GM18873 (cell line): ENCODE measurements at regions not wholly inside any gene's neighbourhood (a gene's known extent, or its start where the extent isn't known, plus 50 kb on each side); places are given as distances from the start of the nearest gene placed in this dataset.

Source experiments
- ATAC-seq: cut with Tn5 transposase; IDR thresholded peaks from one replicate; pipeline ENCODE4 v1.9.1; 2021; ENCODE audit warnings: mild to moderate bottlenecking, moderate library complexity, moderate number of reproducible peaks; ENCODE audit not compliant: unreplicated experiment, low FRiP score

GRCh38 chr11:116457336-116458007, 315.3 kb downstream of the BUD13 start:
- ATAC-seq, result no peak

GRCh38 chr11:116454951-116455350, 317.8 kb downstream of the BUD13 start:
- no peak for ATAC-seq

- ATAC-seq, result no peak
Observed at GRCh38 chr11:116454020-116454645, 318.7 kb downstream of the BUD13 start.

DNA sequence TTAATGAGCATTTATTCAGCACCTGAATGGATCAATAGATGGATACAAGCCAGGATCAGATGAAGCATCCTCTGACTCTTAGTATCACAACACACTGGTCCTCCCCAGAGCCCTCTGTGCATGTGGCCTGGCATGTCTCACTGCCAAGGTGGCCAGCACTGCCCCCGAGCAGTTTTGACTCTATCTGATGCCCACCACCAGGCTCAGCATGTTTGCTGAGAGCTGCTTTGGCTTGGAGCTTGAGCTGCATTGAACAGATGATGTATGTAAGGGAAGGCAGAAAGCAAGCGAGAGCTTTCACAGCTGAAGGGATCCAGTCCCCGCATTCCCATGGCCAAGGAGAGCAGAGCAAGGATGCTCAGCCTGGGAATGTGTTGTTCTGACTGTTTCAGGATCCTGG, 320.3 kb downstream of the BUD13 start:
- no peak for ATAC-seq

DNA sequence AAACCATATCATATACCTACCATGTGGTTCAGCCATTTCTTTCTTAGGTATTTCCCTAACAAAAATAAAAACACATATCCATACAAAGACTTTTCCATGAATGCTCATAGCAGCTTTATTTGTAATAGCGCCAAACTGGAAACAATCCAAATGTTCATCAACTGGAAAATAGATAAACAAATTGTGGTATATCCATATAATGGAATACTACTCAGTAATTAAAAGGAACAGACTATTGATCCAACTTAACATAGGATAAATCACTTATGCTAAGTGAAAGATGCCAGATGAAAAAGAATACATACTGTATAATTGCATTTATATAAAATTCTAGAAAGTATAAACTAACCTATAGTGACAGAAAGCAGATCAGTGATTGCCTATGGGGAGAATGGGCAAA, 323.3 kb downstream of the BUD13 start:
- no peak for ATAC-seq

GRCh38 chr11:116446048-116446941, 326.5 kb downstream of the BUD13 start:
- ATAC-seq, result no peak

DNA sequence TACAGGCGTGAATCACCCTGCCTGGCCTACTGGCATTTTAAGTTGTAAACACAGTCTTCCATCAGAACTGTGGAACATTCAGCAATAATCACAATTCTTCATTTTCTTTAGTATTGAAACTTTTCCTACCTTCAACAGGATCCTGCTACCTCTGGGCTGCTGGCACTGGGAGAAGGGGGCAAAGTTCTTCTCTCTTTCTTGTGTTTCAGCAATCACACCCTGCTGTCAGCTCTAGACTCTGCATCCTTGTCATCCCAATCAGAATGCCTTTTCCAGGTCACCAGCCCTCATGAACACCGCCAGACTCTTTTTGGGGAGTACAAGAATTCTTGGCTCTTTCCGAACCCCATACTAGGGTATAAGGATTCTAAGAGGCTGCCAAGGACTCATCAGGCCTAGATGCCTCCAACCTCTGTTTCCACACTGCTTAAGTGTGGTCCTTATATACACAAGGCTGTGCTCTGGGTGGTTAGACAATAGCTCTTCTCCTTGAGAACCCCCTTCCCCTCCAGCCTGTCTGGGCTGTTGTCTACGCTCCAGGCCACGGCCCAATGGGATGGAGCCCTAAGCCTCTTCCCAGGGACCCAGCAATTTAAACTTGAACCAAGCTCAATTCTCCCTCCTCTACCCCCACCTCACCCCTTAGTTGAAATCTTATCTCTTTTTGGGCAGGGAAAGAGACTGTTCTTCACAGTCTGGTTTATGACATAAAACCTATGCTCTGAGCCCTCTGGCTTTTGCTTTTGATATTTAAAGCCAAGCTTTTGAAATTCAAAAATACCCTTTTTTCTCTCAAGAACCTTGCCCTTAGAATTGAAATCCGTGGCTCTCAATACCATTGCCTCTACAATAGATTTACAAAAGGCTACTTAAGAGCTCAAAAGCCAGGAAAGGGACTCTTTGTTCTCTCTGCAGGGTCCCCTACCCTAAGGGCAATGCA, 327.4 kb downstream of the BUD13 start:
- no peak for ATAC-seq

- no peak for ATAC-seq
Observed at GRCh38 chr11:116442238-116442752, 330.5 kb downstream of the BUD13 start.

- ATAC-seq, result no peak
Observed at GRCh38 chr11:116439361-116439677, 333.5 kb downstream of the BUD13 start.

DNA sequence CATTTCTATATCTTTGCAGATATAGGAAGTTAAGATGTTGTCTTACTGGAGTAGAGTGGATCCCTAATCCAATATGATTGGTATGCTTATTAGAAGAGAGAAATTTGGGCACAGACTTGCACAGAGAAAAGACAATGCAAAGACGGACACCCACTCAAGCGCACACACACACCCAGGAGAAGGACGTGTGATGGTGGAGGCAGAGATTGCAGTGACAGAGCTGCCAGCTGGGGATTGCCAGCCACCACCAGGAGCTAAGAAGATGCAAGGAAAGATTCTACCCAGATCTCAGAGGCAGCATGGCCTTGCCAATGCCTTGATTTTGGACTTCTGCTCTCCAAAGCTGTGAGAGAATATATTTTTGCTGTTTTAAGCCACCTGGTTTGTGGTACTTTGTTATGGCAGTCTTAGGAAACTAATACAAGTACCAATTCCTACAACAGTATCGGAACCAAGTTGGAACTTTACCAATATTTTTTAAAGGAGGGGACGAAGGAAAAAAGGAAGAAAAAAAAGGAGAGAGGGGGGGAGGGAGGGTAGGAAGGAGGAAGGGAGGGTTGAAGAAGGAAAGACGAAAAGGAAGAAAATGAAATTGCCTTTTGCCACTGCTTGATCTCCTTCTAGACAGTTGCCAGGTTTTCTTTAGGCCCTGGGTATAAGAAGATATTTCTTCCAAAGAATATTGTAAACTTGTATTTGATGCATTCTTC, 334.0 kb downstream of the BUD13 start:
- no peak for ATAC-seq

- ATAC-seq, result no peak
Observed at GRCh38 chr11:116434986-116435385, 337.8 kb downstream of the BUD13 start.

DNA sequence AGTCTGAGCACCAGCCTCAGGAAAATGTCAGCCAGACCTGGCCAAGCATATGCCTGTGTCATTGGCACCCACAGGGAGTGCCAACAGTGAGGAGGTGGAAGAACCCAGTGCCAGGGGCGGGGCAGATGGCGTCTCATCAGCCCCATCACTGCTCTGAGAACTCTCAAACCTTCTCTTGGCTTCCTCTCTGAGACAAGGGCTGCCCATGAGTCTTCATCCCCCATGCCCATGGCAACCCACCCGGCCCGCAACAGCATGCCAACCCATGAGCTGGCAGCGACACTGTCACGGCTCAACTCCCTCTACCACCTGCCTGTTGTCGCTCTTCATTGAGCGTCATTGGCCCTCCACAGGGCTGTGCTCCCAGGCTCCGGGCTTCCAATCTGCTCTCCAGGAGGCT, 340.5 kb downstream of the BUD13 start:
- no peak for ATAC-seq

DNA sequence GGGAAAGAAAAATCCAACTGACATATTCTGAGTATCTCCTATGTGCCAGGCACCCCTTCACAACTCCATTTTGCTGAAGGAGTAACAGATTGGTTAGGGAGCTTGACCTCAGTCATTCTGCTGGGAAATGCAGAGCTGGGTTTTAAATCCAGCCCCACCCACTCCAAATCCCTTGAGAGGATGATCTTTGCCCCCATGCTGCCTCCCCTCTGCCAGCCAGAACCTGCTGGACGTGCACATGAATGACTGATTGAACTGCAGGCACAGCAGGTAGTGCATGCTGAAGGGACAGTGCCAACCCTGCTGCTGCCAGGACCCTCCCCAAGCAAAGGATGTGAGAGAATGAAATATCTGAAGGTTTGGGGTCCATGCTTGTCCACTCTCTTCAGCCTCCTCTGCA, 340.9 kb downstream of the BUD13 start:
- ATAC-seq, result no peak

GRCh38 chr11:116428638-116428975, 344.2 kb downstream of the BUD13 start:
- no peak for ATAC-seq

GRCh38 chr11:116427903-116428637, 344.7 kb downstream of the BUD13 start:
- no peak for ATAC-seq

DNA sequence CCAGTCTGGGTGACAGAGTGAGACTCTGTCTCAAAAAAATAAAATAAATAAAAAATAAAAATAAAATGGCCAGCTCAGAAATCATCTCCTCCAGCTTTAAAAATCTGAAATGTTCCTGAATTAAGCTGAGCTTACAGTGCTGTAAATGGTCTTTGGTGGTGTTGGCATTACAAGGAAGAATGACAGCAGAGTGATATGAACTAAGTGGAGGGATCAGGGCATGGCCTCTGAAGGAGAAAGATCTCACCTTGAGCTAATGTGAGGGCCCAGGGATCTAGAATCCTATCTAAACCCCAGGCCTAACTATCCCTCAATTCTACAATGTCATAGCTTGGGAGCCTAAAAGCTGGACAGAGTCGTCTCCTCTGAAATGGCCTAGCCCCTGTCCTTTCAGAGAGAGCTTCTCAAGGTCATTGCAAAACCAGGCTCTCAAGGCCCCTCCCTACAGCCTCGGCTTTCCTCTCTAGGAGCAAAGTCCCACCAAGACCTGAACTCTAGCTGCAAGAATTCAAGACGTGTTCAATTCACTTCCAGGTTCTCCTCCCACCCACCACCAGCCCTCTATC, 345.4 kb downstream of the BUD13 start:
- no peak for ATAC-seq

GRCh38 chr11:116426761-116427160, 346.0 kb downstream of the BUD13 start:
- ATAC-seq, result no peak

DNA sequence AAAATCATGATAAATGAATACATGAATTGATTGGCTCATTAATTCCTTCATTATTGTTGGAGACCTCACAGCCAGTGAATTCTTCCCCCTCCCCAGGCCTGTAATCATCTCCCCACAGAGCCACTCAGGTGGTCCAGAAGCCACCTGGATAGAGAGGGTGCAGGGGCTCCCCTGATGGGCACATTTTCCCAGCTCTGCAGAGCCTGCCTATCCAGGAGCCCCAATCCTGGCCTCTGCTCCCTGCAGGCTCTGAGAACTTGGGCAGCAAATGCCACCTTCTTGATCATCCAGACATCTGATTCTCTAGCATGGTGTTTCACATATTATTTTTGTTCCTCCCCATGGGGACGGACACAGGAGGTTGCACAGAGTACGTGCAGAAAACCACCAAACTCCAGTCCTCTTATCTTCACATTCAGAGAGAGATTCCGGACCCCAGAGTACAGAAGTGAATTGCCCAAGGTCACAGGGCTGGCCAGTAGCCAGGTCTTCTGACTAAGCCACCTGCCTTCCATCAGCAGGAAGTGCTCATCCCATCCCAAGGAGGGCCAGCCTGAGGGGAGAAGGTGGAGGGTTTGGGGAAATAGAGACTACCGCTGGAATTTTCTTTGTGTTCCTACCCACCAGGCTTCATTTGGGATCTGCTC, 348.0 kb downstream of the BUD13 start:
- no peak for ATAC-seq
